ENCODE measurements at regions not wholly inside any gene's neighbourhood (a gene's known extent, or its start where the extent isn't known, plus 50 kb on each side); places are given as distances from the start of the nearest gene placed in this dataset.

DNA sequence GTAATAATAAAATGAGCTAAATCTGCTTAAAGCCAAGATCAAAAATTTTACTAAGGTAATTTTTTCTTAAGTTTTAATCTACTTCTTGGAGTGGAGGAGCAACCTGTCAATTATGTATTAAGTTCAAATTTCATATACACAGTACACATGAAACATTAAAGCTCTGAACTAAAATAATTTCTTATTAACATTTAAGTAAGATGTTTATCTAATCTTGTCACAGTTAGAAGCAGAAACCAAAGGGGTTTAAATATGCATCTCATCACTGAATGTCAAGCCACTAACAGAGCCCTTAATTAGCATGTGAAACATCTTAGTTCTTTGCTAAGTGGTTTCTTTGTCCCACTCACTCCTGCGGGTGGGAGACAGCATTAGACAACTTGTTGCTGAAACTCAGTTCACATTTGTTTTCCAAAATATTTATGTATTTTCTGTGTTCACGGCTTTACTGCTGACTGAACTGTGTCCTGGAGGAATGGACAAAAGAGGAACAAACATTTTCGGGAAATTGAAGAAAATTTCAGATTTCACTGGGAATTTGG, 130.9 kb upstream of the MBL2 start:
- no peaks in the 10 kb centered on the region for H3K27me3 ChIP-seq
- DNase-seq = no peak
- no peak for ATAC-seq
- no peak overlapping the region for H3K27ac ChIP-seq
- intact Hi-C loops (cut with DNase I) = no loop called here
- H3K36me3 ChIP-seq (replicated peaks in 1 of 2; ENCODE audit: insufficient read depth in 1 of 2, low read depth in 2 of 2) = no peaks in the 10 kb centered on the region
- H3K9me3 ChIP-seq = no peaks in the 10 kb centered on the region
- no peaks in the 10 kb centered on the region for H3K4me1 ChIP-seq
- 55 to 68% methylated on average over 3 of the region's 3 CpGs for WGBS, 2 donors
- TF ChIP-seq, protein P1, sequence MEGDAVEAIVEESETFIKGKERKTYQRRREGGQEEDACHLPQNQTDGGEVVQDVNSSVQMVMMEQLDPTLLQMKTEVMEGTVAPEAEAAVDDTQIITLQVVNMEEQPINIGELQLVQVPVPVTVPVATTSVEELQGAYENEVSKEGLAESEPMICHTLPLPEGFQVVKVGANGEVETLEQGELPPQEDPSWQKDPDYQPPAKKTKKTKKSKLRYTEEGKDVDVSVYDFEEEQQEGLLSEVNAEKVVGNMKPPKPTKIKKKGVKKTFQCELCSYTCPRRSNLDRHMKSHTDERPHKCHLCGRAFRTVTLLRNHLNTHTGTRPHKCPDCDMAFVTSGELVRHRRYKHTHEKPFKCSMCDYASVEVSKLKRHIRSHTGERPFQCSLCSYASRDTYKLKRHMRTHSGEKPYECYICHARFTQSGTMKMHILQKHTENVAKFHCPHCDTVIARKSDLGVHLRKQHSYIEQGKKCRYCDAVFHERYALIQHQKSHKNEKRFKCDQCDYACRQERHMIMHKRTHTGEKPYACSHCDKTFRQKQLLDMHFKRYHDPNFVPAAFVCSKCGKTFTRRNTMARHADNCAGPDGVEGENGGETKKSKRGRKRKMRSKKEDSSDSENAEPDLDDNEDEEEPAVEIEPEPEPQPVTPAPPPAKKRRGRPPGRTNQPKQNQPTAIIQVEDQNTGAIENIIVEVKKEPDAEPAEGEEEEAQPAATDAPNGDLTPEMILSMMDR (IDR thresholded peaks at IDR 0.05) = no peak
- no peak for TF ChIP-seq POLR2A (IDR thresholded peaks at IDR 0.05)
- no peak overlapping the region for H3K4me3 ChIP-seq

DNA sequence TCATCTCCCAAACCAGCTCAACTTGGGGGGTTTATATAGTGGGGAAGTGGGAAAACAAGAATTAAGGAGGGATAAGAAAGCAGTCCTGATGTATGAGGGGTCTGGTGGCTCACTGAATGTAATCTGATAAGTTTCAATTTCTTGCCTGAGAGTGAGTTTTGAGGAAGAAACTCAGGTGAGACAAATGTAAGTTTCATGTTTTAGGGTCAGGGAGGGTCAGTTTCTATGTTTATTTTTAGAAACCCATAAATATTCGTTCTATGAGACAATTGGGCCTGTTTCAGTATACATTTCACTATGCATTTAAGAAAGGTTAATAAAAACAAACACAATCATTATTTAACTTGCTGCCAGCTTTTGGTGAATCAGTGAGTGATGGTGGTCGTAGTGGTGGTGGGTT, 128.0 kb upstream of the MBL2 start:
- no peak overlapping the region for H3K27ac ChIP-seq
- WGBS, 2 donors = 19 to 23% methylated on average over 2 of the region's 2 CpGs
- H3K9me3 ChIP-seq = no peaks in the 10 kb centered on the region
- DNase-seq (no peak), ATAC-seq (no peak)
- TF ChIP-seq, protein P1 (IDR thresholded peaks at IDR 0.05) = no peak
- no peaks in the 10 kb centered on the region for H3K36me3 ChIP-seq (replicated peaks in 1 of 2; ENCODE audit: insufficient read depth in 1 of 2, low read depth in 2 of 2)
- no peak overlapping the region for H3K4me3 ChIP-seq
- H3K4me1 ChIP-seq = no peaks in the 10 kb centered on the region
- intact Hi-C loops (cut with DNase I) = no loop called here
- H3K27me3 ChIP-seq = no peaks in the 10 kb centered on the region

DNA sequence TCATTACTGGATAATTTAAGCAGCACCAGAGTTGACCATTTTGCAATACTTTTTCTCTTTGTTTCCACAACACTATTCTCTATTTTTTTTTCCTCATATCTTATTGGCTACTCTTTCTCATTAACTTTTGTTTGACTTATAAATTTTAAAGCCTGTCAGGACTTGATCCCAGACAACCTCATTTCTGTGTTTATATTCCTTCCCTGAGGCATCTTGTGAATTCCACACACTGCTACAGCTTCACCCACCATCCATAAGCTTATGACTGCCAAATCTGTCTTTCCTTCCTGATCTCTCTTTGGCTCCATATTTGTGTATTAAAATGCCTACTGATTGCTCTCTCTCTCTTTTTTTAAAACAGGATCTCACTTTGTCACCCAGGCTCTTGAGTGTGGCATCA, 124.6 kb upstream of the MBL2 start:
- no peak overlapping the region for H3K4me3 ChIP-seq
- ATAC-seq (no peak), DNase-seq (no peak)
- no peaks in the 10 kb centered on the region for H3K36me3 ChIP-seq (replicated peaks in 1 of 2; ENCODE audit: insufficient read depth in 1 of 2, low read depth in 2 of 2)
- H3K4me1 ChIP-seq = no peaks in the 10 kb centered on the region
- H3K27me3 ChIP-seq = no peaks in the 10 kb centered on the region
- TF ChIP-seq, protein P1 (IDR thresholded peaks at IDR 0.05) = no peak
- no peak for TF ChIP-seq POLR2A (IDR thresholded peaks at IDR 0.05)
- no peaks in the 10 kb centered on the region for H3K9me3 ChIP-seq
- intact Hi-C loops (cut with DNase I) = no loop called here
- no peak overlapping the region for H3K27ac ChIP-seq

DNA sequence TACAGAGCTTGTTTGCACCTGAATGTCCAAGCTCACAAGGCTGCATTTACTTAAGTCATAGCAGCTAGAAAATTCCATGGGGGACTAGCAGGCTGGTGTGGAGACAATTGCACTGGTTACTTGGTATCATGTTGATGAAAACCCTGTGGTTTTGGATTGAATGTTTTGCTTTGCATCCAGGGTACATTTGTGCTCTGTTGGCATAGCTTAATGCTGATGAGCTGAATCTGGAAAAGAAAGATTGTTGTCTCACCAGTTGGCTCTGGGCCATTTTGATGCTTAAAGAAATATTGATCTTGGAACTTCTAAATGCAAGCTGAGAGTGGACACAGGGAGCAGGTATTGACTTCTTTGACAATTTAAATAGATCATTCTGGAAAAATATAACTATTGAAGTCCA, 122.5 kb upstream of the MBL2 start:
- Histone ChIP-seq H3K9me3 (no peaks in the 10 kb centered on the region), H3K36me3 (replicated peaks in 1 of 2; ENCODE audit: insufficient read depth in 1 of 2, low read depth in 2 of 2) (no peaks in the 10 kb centered on the region), H3K4me1 (no peaks in the 10 kb centered on the region), H3K27ac (no peak overlapping the region), H3K4me3 (no peak overlapping the region), H3K27me3 (no peaks in the 10 kb centered on the region)
- intact Hi-C loops (cut with DNase I) = no loop called here
- TF ChIP-seq POLR2A (IDR thresholded peaks at IDR 0.05) = no peak
- TF ChIP-seq, protein P1 (IDR thresholded peaks at IDR 0.05) = no peak
- no peak for ATAC-seq
- DNase-seq = no peak

DNA sequence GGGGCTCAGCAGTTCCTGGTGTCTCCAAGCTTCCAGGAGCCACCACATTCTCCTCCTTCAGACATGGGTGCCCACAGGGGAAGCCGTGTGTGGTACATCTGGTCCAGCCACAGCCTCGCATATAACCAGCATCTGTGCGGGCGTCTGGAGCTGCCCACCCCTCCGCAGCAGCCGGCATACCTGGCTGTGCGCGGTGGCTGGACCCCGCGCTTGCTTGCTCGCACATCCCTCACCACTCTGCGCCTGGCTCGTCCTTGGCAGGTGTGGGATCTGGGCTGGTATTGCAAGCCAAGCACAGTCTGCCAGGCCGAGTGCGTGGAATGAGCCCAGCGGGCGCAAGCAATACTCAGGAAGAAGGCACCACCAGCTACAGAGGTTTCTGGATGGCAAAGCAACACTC, 117.7 kb upstream of the MBL2 start:
- Histone ChIP-seq H3K9me3 (no peaks in the 10 kb centered on the region), H3K27ac (no peak overlapping the region), H3K4me1 (no peaks in the 10 kb centered on the region), H3K4me3 (no peak overlapping the region), H3K36me3 (replicated peaks in 1 of 2; ENCODE audit: insufficient read depth in 1 of 2, low read depth in 2 of 2) (no peaks in the 10 kb centered on the region), H3K27me3 (no peaks in the 10 kb centered on the region)
- intact Hi-C loops (cut with DNase I) = no loop called here
- DNase-seq (no peak), ATAC-seq (no peak)
- WGBS, 2 donors = 86 to 88% methylated on average over 11 to 14 of the region's 17 CpGs
- TF ChIP-seq, protein P1 (IDR thresholded peaks at IDR 0.05) = no peak
- TF ChIP-seq POLR2A (IDR thresholded peaks at IDR 0.05) = no peak
